HG03378 (cell line): ENCODE measurements at regions not wholly inside any gene's neighbourhood (a gene's known extent, or its start where the extent isn't known, plus 50 kb on each side); places are given as distances from the start of the nearest gene placed in this dataset.

ENCODE experiments used
- ATAC-seq: cut with Tn5 transposase; IDR thresholded peaks from one replicate; pipeline ENCODE4 v1.9.1; 2021; ENCODE audit warnings: mild to moderate bottlenecking, moderate library complexity; ENCODE audit not compliant: unreplicated experiment

GRCh38 chr7:35356495-35356894, 102.6 kb upstream of the TBX20 start:
- ATAC-seq, result no peak

DNA sequence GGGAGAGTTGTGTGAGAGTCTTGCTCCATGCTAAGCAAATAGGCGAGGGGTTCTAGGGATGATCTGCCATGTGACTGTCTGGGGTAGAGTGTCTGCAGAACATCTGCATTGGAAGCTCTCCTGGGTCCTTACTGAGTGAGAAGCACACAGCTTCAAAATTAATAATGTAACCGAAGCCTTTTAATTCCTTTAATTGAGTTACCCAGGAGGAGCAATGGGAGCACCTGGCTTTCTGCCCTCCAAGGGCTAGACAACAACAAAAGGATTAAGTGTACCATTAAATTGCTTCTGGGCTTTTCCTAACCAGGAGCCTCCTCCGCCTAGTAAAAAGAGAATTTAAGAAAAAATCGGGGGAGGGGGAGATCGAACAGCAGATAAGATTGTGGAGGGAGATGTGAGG, 102.0 kb upstream of the TBX20 start:
- ATAC-seq, result no peak

DNA sequence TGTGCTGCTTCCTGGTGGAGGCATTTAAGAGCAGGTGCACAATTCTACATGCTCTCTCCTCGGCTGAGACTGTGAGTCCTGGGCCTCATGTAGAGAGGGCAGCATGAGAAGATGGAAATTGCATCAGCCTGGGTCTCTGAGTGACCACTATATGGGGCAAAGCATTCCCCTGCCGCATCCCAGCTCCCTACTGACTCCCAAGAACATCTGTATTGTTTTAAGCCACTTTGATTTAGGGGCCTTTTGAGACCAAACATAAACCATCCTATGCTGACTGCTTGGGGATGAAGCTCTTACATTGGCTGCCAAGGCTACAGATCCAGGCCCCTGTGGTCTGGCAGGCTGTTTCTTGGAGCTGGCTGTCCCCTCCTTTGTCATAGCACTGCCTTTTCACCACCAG, 101.3 kb upstream of the TBX20 start:
- no peak for ATAC-seq

DNA sequence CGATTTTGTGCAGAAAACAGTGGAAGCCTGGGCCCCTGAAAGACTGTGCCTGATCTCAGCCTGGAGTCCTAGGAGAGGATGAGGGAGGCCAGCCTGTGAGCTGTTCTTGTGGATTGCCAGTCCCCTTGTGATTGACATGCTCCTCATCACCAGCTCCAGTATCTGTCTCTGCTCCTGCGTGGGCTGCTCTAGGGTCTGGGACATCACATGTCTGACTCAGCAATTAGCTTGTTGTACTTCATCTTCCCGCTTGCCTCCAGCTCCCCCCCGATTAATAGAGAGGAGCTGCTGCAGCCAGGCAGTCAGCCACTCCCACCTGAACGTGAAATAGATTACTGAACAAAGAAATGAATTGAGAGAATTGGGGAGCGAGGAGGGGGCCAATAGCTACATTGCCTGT, 99.6 kb upstream of the TBX20 start:
- no peak for ATAC-seq

DNA sequence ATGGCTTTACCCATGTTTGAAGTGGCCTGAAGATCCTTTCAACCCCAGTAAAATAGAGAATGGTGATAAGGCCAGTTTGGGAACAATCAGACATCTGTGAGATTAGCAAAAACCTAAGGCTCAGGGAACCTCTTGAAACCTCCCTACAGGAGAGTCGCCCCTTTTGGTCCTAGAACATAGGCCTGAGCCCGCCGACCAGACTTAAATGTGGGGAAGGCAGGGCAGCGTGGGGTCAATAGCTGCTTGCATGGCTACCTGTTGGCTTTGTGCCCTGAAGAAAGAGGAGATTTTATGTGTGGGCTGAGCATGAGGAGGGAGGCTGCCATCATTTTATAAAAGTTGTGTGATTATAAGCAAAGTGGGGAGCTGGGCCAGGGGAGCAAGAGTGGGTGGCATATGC, 97.6 kb upstream of the TBX20 start:
- no peak for ATAC-seq

GRCh38 chr7:35348611-35349400, 94.9 kb upstream of the TBX20 start:
- no peak for ATAC-seq

DNA sequence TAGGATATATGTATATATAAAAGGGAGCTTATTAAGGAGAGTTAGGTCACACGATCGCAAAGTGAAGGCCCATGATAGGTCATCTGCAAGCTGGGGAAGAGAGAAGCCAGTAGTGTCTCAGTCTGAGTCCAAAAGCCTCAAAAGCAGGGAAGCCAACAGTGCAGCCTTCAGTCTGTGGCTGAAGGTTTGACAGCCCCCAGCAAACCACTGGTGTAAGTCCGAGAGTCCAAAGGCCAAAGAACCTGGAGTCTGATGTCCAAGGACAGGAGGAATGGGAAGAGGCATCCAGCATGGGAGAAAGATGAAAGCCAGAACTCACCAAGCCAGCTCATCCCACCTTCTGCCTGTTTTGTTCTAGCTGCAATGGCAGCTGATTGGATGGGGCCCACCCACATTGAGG, 88.9 kb upstream of the TBX20 start:
- ATAC-seq, result no peak

GRCh38 chr7:35339811-35340210, 85.9 kb upstream of the TBX20 start:
- ATAC-seq, result no peak

DNA sequence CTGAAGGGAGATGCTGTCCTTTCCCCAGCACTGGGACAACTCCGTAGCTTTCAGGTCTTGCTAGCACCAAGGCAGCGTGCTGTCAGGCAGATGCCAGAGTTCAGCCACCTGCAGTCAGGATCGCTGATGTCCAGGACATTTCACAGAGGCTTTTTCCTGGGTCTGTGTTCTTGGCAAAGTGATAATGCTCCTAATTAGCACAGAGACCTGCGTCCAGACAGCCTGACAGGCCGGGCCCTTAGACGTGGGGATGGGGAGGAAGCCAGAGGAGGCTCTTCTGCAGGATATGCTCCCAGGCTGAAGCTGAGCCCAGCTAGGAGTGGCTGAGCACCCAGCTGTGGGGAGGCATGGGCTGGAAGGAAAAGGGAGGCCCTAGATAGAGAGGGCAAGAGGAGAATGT, 82.5 kb upstream of the TBX20 start:
- no peak for ATAC-seq

GRCh38 chr7:35334506-35334905, 80.6 kb upstream of the TBX20 start:
- ATAC-seq, result no peak

DNA sequence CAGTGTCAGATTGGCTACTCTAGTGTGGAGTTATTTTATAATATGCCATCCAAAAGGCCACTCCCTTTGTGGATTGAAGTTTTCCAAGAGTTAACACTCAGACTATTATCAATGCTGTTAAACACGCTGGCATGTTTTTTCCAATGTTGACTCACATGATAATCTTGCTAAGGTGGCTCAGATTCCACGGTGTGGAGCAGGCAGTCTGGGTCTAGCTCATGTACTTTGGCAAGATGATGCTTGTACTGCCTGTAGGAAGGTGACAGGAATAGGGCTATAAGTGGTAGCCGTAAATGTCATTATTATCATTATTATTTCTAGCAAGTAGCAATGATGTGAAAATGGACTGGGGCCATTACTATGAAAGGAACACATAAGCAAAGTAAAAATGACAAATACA, 79.4 kb upstream of the TBX20 start:
- ATAC-seq, result no peak

GRCh38 chr7:35331730-35332678, 78.1 kb upstream of the TBX20 start:
- ATAC-seq, result no peak

GRCh38 chr7:35329026-35329425, 75.1 kb upstream of the TBX20 start:
- ATAC-seq, result no peak

GRCh38 chr7:35319606-35320005, 65.7 kb upstream of the TBX20 start:
- ATAC-seq, result no peak

- no peak for ATAC-seq
Measured at GRCh38 chr7:35316549-35316948, 62.6 kb upstream of the TBX20 start.

GRCh38 chr7:35315517-35315916, 61.6 kb upstream of the TBX20 start:
- no peak for ATAC-seq

GRCh38 chr7:35314354-35314753, 60.5 kb upstream of the TBX20 start:
- ATAC-seq, result no peak

DNA sequence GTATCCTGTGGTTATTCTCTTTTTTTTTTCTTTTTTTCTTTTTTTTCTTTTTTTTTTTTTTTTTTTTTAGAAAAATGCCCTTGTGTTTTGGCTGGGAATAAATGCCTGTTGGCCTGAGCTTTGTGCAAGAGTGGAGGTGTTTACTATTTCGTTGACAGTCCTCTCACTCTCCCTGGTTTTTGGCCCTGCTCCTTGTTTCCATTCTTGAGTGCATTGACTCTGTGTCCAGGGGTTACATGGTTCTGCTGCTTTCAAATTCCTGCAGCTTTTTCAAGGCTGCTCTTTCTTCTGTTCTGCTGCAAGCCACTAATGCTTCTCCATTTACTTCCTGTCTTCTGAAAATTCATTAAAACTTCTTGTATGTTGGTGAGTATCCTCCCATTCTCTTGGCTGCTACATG, 59.7 kb upstream of the TBX20 start:
- no peak for ATAC-seq
